Transverse colon (tissue), 4 donors: ENCODE measurements at regions not wholly inside any gene's neighbourhood (a gene's known extent, or its start where the extent isn't known, plus 50 kb on each side); places are given as distances from the start of the nearest gene placed in this dataset.

Experiments
- DNase-seq: peaks from one replicate; pipeline ENCODE4 v3.0.0-alpha.2; 2019
- H3K27ac ChIP-seq, 4 donors: fragments of 200-600 bp; sonication (generic); 2 replicates each; pipeline ENCODE4 v1.5.1; 2016 to 2018; ENCODE audit warnings: inconsistent platforms in 4 of 4
- H3K27me3 ChIP-seq: fragments of 200-600 bp; sonication (generic); 2 replicates; pipeline ENCODE4 v1.5.1; 2017; ENCODE audit warnings: inconsistent platforms
- H3K36me3 ChIP-seq, 4 donors: fragments of 200-600 bp; sonication (generic); 2 replicates each; pipeline ENCODE4 v1.5.1; 2017 to 2019; ENCODE audit warnings: inconsistent platforms in 4 of 4
- H3K4me1 ChIP-seq, 4 donors: fragments of 200-600 bp; sonication (generic); 2 replicates each; pipeline ENCODE4 v1.5.1; 2017 to 2020; ENCODE audit warnings: inconsistent platforms in 4 of 4
- H3K4me3 ChIP-seq, 4 donors: fragments of 200-600 bp; sonication (generic); 1 replicate in 1 of 4; 2 replicates in 3 of 4; pipeline versions ENCODE4 v1.5.1 to v1.6.1; 2017 to 2019; ENCODE audit warnings: inconsistent platforms in 4 of 4
- H3K9me3 ChIP-seq, 2 donors: fragments of 200-600 bp; sonication (generic); 2 replicates each; pipeline ENCODE4 v1.5.1; 2017 to 2019; ENCODE audit warnings: inconsistent platforms in 2 of 2
- EP300 ChIP-seq: sonication (generic); formaldehyde crosslinking; IDR thresholded peaks from one replicate; pipeline ENCODE4 v1.6.1; 2017; ENCODE audit warnings: antibody characterized with exemption, low read depth
- POLR2A ChIP-seq: fragments of 450-650 bp; IDR thresholded peaks from one replicate; pipeline ENCODE4 v1.6.1; 2016; ENCODE audit warnings: antibody characterized with exemption, mild to moderate bottlenecking, moderate library complexity
- POLR2AphosphoS5 ChIP-seq, 3 donors: sonication (generic); formaldehyde crosslinking; IDR thresholded peaks; one replicate each; pipeline ENCODE4 v1.6.1; 2016; ENCODE audit warnings: antibody characterized with exemption in 3 of 3
- WGBS, 2 donors: methylation state at CpG; one replicate each; pipeline ENCODE4 v1.1.5; 2018; ENCODE audit warnings: low coverage in 1 of 2; 5-methylcytosine and 5-hydroxymethylcytosine counted together
- in situ Hi-C, 4 donors: fragments of 200-750 bp; cut with MboI; loops; one replicate each; pipeline versions ENCODE4 v1.15.0 to v1.15.1; 2017; ENCODE audit warnings: low sequenced_read_pairs in 3 of 4, low pct_ligation_motif_present in 1 of 4, low pct_unique_long_range_greater_than_20kb in 1 of 4
- intact Hi-C: fragments of 100-400 bp; cut with DNase I; formaldehyde crosslinking; loops from one replicate; pipeline ENCODE4 v1.15.1; 2023; ENCODE audit warnings: low total_unique reads
- TF ChIP-seq, protein P1 (sequence below), 5 experiments: fragments of 200-600 bp in 3 of 5; fragments of 450-650 bp in 2 of 5; sonication (generic) in 3 of 5; IDR thresholded peaks; 1 replicate in 2 of 5; 2 replicates in 3 of 5; pipeline ENCODE4 v1.5.1; 2016 to 2017; ENCODE audit warnings: antibody characterized with exemption in 5 of 5, inconsistent platforms in 3 of 5, mild to moderate bottlenecking in 2 of 5, moderate library complexity in 1 of 5

DNA sequence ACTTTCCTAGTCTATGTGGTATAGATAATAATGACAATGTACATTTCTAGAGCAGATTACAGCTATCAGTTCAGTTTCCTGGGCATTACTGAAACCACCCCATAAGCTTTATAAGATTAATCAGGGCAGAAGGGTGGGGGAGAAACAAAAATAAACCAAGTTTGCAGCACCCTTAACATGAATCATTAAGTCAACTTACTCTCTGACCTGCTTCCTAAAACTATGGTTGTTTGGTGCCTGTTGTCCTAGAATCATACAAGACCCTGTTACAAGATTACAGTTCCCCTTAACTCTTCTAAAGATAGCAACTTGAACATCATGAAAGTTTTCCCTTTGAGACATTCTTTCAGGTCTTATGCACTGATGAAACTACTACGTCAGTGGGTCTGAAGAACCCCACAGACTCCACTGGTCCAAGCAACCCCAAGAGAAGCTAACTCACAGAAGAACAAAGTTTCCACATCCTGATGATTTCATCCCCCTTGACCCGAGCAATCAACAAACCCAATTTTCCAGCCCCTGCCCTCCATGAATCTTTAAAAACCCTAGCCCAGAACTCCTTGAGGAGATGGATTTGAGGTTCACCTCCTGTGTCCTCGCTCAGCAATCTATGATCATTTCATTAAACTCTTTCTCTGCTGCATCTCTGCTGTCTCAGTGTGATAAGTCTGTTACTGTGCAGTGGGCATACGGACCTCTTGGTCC, 336.5 kb downstream of the FOXO1 start:
- intact Hi-C loops (no loop called here), in situ Hi-C loops (no loop called here)
- Histone ChIP-seq H3K27me3 (no peaks in the 10 kb centered on the region), H3K27ac (no peak overlapping the region), H3K9me3 (no peaks in the 10 kb centered on the region), H3K4me3 (no peak overlapping the region), H3K4me1 (no peaks in the 10 kb centered on the region), H3K36me3 (no peaks in the 10 kb centered on the region)
- no peak for DNase-seq
- WGBS, 2 donors = 83 to 84% methylated on average over 2 to 4 of the region's 4 CpGs
- TF ChIP-seq POLR2A = no peak
- TF ChIP-seq, protein P1, sequence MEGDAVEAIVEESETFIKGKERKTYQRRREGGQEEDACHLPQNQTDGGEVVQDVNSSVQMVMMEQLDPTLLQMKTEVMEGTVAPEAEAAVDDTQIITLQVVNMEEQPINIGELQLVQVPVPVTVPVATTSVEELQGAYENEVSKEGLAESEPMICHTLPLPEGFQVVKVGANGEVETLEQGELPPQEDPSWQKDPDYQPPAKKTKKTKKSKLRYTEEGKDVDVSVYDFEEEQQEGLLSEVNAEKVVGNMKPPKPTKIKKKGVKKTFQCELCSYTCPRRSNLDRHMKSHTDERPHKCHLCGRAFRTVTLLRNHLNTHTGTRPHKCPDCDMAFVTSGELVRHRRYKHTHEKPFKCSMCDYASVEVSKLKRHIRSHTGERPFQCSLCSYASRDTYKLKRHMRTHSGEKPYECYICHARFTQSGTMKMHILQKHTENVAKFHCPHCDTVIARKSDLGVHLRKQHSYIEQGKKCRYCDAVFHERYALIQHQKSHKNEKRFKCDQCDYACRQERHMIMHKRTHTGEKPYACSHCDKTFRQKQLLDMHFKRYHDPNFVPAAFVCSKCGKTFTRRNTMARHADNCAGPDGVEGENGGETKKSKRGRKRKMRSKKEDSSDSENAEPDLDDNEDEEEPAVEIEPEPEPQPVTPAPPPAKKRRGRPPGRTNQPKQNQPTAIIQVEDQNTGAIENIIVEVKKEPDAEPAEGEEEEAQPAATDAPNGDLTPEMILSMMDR (IDR thresholded peaks at IDR 0.05) = no peak
- TF ChIP-seq POLR2AphosphoS5 (IDR thresholded peaks at IDR 0.05) = no peak
- no peak for TF ChIP-seq EP300

DNA sequence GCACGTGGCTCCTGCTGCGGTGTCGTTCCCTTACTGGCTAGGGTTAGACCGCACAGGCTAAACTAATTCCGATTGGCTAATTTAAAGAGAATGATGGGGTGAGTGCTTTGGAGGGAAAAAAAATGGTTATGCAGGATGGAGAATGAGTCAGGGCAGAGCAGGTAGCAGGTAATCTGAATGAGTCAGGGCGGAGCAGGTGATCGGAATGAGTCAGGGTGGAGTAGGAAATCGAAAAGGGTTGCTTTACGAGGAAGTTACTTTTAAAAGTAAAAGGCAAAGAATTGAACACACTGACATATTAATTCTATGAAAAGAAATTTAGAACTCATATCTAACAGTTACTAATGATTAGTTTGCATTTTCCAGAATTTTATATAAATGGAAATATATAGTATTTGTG, 335.5 kb downstream of the FOXO1 start:
- intact Hi-C loops = no loop called here
- Histone ChIP-seq H3K27me3 (no peaks in the 10 kb centered on the region), H3K4me3 (no peak overlapping the region), H3K36me3 (no peaks in the 10 kb centered on the region), H3K4me1 (no peaks in the 10 kb centered on the region), H3K27ac (no peak overlapping the region), H3K9me3 (no peaks in the 10 kb centered on the region)
- in situ Hi-C loops = no loop called here
- 77 to 81% methylated on average over 5 to 9 of the region's 9 CpGs for WGBS, 2 donors
- DNase-seq = no peak
- TF ChIP-seq, protein P1 (IDR thresholded peaks at IDR 0.05) = no peak
- no peak for TF ChIP-seq POLR2AphosphoS5 (IDR thresholded peaks at IDR 0.05)
- TF ChIP-seq POLR2A = no peak
- TF ChIP-seq EP300 = no peak

DNA sequence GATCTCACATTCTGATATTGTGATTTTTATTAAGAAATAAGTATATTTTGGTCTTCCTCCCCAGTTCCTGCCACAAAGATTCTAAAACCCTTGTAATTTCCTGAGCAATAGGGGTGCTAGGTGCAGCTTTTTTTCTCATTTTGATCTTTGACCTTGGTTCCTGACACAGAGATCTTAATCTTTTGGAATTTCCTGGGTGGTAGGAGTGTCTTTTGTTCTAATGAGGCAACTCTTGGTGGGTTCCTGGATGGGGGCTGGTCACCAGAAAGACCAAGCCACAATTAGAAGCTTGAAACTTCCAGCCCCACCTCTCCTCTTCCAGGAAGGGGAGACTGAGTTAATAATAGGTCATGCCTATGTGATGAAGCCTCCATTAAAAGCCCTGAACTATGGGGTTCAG, 334.6 kb downstream of the FOXO1 start:
- in situ Hi-C loops (no loop called here), intact Hi-C loops (no loop called here)
- DNase-seq = no peak
- no peaks in the 10 kb centered on the region for H3K9me3 ChIP-seq
- no peak overlapping the region for H3K4me3 ChIP-seq
- no peaks in the 10 kb centered on the region for H3K27me3 ChIP-seq
- no peaks in the 10 kb centered on the region for H3K36me3 ChIP-seq
- TF ChIP-seq POLR2A (no peak), EP300 (no peak), POLR2AphosphoS5 (IDR thresholded peaks at IDR 0.05) (no peak)
- TF ChIP-seq, protein P1 (IDR thresholded peaks at IDR 0.05) = no peak
- H3K4me1 ChIP-seq = no peaks in the 10 kb centered on the region
- H3K27ac ChIP-seq = no peak overlapping the region

DNA sequence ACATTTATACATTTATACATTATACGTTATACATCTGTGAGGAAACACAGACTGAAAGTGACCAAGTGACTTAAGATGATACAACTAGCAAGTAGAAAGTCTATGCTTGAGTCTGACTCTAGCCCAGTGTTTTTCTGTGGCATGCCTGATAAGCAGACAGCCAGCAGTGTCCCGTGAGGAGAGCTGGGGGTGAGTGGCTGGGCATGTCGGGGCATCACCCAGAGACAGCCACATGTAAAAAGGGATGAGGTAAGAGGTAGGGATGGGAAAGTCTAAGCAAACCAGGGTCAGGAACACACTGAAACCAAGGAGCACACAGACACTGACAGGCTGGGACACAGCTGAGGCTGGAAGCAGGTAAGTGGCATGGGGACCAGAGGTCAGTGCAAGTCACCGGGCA, 333.2 kb downstream of the FOXO1 start:
- DNase-seq = no peak
- in situ Hi-C loops = no loop called here
- no peaks in the 10 kb centered on the region for H3K36me3 ChIP-seq
- 94 to 97% methylated on average over 3 to 4 of the region's 4 CpGs for WGBS, 2 donors
- TF ChIP-seq POLR2A (no peak), POLR2AphosphoS5 (IDR thresholded peaks at IDR 0.05) (no peak), EP300 (no peak)
- TF ChIP-seq, protein P1 (IDR thresholded peaks at IDR 0.05) = no peak
- no peak overlapping the region for H3K27ac ChIP-seq
- intact Hi-C loops = no loop called here
- H3K27me3 ChIP-seq = no peaks in the 10 kb centered on the region
- H3K4me1 ChIP-seq = peaks cover 0 to 3% (median 0%) of the 10 kb centered on the region in 4 donors
- no peak overlapping the region for H3K4me3 ChIP-seq
- no peaks in the 10 kb centered on the region for H3K9me3 ChIP-seq
